ENCODE measurements at regions not wholly inside any gene's neighbourhood (a gene's known extent, or its start where the extent isn't known, plus 50 kb on each side); places are given as distances from the start of the nearest gene placed in this dataset.

DNA sequence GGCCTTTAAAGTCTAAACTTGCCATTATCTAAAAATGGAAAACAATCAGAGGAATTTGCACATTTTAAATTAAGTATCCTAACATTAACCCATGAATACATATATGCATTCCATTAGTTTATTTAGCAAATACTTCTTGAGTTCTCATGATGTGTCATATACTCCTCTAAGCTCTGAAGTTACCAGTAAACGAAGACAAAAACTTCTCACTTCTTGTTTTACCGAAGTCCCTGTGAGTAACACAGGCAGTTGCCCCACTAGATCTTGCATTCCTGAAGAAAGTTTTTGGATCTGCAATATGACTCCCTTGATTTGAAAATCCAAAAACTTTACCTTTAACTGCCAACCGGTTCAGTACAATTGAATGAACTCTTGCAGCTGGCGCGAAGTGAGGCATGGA, 439.0 kb upstream of the MPDZ start:
- no peak for DNase-seq (ENCODE audit: low spot score)
- no peak for FAIRE-seq

DNA sequence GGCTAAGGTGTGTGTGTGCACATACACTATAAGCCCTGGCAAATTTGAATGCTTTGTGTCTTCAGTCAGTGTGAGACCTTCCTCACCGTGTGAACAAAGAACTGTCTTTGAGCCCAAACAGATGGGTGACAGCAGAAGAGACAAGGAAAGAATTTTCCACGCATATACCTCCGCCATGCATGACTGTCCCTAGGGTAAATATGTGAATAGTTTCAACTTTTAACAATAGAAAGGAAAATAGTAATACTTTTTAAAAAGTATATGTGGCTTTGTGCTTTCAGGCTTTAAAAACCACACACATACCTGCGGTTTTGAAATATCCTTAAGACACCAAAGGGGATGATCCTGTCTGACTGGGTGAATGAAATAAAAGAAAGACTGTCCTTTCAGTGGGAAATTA, 438.6 kb upstream of the MPDZ start:
- peak; percentile 29 for DNase-seq (ENCODE audit: low spot score)

DNA sequence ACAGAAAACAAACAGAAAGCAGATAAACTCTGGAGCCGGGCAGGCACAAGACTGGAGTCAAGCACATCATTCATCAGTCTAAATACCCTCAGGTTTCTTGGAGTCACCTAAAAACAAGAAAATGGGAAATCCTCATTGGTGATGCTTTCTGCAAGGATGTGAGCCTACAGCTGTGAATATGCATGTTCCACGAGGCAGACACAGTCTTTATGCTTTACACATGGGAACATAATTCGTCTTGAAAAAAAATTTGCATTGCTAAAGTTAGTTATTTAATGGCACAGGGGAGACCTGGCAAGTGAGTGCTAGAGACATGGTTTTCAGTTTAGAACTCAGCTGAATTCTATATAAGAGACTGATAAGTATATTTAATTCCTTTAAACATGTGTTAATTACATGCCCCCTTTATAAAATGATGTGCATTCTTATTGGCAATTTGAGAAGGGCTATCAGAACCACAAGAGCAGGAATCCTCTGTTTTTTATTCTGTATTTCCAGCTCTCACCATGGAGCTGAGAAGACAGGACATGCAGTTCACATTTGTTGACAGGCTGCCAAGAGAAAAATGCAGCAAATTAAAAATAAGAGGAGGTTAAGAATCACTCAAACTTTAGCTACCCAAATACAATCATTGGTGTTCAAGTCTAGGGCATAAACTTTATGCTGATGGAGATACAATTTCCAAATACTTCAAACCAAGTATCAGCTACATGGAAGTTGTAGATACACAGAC, 438.0 kb upstream of the MPDZ start:
- DNase-seq (ENCODE audit: low spot score) (peak; percentile 10), FAIRE-seq (no peak)

More for the DNA sequence above, 438.6 kb upstream of the MPDZ start:
- no peak for FAIRE-seq

DNA sequence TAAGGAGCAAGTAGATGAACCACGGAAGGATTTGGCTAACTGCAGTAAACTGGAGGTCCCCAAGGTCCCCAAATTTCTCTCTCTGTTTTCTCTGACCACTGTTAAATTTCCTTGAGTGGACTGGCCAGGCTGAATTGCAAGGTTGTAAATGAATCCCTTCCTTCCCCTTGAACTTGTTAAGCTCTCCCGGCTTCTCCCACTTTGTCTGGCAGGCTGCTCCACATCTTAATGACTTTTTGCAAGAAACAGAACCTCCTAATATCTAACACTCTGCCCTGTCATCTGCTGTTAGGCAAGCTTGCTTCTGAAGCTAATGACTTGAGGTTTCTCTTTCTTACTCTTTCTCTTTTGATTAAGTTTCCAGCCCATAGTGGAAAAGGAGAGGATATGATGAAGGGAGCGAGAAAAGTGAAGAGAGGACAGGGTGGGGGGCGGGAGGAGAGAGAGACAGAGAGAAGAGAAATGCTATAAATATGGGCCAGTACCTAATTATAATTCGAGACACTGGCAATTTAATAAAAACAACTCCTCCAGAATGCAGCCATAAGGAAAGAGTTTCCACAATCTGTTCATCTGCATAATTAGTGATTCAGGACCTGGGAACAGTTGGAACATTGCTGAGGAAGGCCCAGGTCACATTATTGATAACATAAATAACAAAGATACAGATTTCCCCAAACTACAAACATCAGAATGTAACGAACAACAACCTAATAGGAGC, 437.3 kb upstream of the MPDZ start:
- FAIRE-seq = no peak

DNA sequence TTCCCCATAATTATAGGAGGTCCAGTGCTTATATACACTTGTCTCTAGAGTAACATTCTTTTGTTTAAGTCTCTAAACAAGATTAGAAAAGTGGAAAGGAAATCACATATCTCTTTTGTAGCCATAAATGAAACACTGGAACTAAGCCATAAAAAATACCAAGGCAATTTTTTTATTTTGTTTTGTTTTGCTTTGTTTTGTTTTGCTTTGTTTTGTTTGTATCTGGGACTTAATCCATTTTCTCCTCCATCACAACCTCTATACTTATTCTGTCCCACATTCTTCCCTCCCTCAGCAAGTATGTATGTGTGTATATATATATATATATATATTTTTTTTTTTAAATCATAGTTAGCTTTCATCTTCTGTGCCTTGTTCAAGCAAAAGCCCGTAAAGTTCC, 436.6 kb upstream of the MPDZ start:
- DNase-seq (ENCODE audit: low spot score) (no peak), FAIRE-seq (no peak)

More for the DNA sequence above, 437.3 kb upstream of the MPDZ start:
- no peak for DNase-seq (ENCODE audit: low spot score)

DNA sequence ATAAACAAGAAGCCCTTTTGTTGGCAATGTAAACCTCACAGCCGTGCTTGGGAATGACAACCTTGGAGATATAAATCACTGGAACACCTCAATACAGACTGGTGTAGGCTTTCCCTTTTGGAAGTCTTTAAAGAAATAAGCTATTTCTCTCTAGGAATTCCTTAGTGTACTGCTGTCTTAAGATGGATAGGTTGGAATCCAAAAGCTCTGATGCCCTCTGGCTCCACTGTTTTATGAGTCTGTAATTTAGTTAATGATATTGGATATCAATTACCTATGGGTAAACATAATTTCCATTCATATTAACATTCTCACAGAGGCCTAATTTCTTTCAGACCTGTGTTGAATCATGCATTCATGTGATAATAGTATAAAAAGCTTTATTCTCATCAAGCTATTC, 435.9 kb upstream of the MPDZ start:
- FAIRE-seq (no peak), DNase-seq (ENCODE audit: low spot score) (no peak)

DNA sequence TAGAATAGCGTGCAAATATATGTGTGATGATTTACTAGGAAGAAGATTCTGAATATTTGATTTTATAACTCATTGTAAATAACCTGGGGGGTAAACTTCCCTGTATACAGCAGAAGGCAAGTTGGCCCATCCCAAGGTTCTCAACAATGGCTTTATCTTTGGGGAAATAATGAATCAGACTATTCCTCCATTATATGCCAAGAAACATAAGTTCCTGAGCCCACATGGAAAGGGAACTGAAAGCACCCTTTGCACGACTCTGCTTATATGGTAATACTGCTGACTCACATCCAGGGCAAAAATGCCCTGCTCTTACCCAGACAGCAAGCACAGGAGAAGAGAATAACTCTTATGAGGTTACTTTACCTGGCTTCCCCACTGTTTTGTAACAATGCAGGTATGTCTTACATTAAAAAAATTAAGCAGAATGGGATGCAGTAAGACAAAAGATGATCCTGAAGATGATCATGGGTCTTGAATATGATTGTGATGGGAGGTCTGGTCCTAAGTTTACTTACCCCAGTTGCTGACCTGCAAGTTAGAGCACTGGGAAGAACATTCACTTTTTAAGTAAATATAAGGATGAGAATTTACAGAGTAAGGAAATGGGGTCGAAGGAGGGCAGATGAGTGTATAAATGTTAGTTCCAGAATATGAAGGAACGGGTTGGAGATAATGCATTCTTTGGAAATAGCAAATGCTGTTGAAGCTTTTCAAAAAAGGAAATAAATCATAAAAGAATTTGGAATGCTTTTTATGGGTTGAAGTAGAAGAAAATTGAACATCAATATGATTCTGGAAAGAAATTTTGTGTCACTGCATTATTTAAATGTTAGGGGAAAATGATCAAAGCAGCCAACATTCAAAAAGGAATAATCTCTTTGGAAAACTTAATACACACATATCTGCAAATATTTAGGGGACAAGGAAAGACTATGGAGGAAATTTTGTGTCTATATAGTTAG, 428.4 kb upstream of the MPDZ start:
- FAIRE-seq = no peak
- no peak for DNase-seq (ENCODE audit: low spot score)

DNA sequence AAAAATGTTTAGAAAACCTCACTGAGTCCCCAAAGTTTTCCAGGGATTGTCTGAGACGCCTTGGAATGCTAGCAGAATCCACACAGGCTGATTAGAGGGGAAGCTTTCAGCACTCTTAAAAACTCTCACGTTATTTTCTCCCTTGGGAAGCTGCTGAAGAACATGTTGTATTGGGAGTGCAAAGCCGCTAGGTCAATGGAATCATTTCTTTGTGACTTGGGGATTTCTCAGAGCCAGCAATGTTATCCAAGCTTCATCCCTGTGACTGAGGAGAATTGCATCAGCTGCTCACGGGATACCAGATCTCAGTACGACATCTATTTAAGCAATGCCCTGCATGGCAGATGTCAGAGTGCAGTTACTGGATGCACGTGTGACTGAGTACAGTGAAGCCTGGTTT, 426.4 kb upstream of the MPDZ start:
- no peak for DNase-seq (ENCODE audit: low spot score)
- FAIRE-seq = no peak

DNA sequence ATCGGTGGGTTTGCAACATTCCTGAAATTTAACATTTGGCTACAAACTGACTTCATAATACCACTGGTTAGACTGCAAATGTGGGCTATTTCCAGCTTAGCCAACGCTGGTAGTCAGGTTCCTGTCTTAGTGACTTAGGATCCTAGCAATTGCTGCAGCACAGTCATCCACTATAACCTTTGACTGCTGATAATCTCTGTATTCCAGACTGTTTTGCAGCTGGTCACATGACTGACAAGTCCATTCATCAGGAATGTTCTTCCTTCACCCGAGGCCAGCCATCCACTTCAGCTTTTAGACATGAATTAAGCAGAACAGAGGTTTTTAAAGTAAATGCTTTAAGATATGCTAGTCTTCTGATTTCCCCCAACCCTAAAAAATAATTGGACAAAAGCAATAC, 425.9 kb upstream of the MPDZ start:
- FAIRE-seq (no peak), DNase-seq (ENCODE audit: low spot score) (no peak)

DNA sequence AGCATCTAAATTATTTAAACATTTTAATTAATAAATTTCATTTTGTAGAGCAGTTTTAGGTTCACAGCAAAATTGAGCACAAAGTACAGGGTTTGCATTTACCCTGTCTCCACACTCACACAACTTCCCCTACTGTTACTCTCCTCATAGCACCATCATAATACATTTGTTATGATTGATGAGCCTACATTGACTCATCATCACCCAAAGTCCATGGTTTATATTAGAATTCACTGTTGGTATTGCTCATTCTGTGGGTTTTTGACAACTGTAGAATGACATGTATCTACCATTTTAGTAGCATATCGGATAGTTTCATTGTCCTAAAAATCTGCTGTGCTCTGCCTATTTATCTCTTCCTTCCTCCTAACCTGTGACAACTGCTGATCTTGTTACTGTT, 411.1 kb upstream of the MPDZ start:
- no peak for DNase-seq (ENCODE audit: low spot score)
- no peak for FAIRE-seq

DNA sequence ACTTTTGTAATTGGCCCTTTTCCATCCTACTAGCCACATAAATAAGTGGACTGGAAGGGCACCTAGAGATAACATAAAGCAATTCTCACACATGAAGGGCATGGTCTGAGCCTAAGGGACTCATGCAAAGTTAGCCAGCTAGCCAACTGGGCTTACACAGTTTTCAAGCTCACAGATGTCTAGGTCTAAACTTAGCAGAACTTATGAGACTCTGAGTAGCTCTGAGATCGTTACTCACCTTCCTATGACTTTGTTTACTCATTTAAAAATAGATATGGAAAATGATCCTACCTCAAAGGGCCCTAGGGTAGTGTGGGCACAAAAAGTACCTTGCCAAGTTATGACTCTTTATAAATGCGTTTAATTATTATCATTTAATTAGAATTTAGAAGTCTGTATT, 410.4 kb upstream of the MPDZ start:
- no peak for FAIRE-seq
- DNase-seq (ENCODE audit: low spot score) = no peak

DNA sequence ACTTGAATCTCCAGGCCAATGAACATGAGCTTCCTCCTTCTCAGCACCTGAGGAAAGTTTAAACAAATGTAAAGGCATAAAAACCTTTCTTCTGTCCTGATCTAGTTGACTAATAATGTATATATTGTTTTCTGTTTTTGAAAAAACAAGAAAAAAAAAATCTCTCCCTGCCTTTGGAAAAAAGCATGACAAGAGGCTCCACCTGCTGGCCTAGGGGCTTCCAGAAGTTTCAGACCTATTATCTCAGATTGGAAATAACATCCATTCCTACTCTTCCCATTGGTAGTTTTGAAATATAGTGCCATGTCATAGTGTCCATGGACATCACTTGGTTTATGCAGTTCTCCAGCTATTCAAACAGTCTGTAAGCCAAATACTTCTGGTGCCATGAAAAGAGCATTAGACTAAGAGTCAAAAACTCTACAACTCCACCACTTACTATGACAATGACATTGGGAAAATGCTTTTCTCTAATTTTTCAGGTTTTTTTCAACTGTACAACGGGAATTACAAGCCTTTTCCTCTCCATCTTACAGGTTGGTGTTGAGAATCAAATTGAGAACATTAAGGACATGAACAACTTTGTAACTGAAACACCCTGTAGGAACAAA, 409.6 kb upstream of the MPDZ start:
- no peak for DNase-seq (ENCODE audit: low spot score)
- FAIRE-seq = no peak

DNA sequence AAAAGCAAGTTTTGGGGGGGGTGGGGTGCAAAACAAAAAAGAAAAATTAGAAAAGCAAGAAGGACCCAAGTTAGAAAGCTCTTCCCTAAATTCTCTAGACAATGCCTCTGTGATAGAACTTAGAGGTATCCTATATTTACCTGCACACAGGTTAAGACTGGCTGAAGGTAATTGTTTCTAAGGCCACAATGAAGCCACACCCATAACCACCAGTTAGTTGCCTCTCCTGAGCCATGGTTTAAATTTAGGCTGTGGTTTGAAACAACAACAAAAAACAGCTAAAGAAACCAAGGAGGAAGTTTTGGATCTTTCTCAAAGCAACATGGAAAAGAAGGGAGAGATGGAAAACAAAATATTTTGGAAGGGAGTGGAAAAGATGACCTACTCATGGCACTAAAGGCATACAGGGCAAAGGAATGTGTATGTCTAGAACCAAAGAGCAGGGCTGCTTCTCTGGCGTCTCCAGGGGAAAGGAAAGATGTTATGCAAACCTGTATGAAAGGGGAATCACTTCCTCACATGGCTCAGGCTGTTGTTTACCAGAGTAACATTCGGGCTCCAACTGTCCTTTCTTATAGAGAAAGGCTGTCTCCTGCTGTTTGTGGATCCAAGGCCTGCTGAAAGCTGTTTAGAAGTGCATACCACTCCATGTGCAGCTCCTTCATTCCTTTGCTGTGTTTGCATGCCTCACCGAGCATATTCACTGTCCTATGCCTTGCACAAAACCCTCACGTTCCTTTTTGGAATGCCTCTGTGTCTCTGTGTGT, 408.9 kb upstream of the MPDZ start:
- DNase-seq (ENCODE audit: low spot score) = no peak
- FAIRE-seq = no peak

DNA sequence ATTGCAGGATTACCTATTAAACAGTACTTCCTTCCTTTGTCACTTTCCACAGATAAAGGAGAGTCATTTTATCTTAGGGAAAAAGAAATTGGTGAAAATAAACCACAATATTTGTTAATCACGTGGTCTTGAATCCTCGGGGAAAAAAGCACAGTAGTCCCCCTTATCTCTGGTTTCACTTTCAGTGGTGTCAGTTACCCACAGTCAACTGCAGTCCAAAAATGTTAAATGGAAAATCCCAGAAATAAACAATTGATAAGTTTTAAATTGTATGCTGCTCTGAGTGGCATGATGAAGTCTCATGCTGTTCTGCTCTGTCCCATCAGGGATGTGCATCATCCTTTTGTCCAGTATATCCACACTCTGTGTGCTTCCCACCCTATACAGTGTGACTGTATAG, 405.2 kb upstream of the MPDZ start:
- FAIRE-seq (no peak), DNase-seq (ENCODE audit: low spot score) (no peak)

DNA sequence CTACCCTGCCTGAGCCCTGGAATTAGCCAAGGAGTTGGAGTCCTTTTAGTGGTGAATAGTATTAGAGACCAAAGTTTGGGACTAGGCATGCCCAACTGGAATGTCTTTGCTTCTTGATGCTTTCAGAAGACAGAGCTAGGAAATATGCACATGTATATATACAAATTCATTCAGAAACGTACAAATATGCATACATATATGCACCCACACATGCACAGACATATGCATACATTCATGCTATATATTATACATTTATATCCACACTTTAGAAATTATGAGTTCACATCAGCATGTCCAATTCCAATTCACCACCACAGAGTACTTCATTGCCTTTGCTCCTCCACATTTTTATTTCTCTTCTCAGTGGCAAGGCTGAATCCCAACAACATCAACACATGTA, 398.3 kb upstream of the MPDZ start:
- no peak for DNase-seq (ENCODE audit: low spot score)

DNA sequence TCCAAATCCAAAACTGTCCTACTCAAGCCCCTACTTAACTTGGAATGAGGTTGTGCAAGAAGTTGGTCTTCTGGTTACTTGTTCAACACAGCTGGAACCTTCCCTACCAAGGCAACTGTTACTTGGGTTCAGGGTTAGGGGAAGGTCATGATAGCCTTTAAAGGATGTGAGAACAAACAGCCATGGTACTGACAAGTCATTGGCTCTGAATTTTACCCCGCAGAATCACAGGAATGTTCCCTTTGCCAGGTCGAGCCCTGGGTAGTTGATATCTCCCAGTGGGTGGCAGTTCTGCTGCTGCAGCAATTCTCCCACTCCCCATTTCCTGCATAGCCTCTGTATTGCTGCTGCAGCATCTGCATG, 396.1 kb upstream of the MPDZ start:
- DNase-seq (ENCODE audit: low spot score) = no peak
- no peak for FAIRE-seq

More for the DNA sequence above, 398.3 kb upstream of the MPDZ start:
- FAIRE-seq = no peak

DNA sequence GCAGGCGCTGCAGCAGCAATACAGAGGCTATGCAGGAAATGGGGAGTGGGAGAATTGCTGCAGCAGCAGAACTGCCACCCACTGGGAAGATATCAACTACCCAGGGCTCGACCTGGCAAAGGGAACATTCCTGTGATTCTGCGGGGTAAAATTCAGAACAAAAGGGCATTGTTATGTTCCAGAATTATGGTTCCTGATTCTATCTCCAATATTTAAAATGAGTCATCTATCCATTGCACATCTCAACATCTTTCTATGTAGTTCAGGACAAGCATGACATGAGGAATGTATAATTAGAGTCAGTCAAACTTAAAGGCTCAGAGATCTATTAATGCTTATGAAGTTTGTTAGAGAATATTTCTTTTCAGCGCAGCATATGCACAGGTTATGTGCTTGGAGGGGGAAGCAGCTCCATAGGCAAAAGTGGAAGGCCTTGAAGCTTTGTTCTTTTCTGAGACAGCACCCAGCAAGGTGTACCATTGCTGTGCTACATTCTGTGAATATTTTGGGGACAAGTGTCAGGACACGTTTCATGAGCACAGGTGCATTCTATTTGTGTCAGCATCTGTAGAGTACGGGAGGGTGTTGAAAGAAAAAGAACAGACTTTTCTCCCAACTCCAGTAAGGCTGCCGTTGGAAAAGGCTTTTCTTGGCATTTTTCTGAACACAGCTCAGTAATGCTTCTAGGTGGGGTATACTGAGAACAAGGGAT, 395.6 kb upstream of the MPDZ start:
- FAIRE-seq (no peak), DNase-seq (ENCODE audit: low spot score) (no peak)

DNA sequence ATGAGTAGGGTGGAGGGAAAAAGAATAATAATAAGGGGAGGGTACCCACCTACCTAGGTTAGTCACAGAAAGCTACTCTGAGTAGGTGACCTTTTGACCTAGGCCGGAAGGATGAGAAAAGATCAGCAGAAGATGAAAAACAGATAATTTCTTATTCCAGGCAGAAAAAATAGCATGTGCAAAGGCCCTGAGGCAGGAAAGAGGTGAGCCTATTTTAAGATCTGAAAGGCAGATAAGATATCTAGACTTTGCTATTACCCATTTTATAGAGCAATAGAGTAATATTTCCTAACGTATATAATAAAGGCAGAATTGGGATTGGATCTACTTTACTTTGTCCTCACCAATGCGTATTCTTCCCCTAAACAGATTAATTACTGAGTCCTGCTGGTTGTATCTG, 393.9 kb upstream of the MPDZ start:
- no peak for FAIRE-seq

DNA sequence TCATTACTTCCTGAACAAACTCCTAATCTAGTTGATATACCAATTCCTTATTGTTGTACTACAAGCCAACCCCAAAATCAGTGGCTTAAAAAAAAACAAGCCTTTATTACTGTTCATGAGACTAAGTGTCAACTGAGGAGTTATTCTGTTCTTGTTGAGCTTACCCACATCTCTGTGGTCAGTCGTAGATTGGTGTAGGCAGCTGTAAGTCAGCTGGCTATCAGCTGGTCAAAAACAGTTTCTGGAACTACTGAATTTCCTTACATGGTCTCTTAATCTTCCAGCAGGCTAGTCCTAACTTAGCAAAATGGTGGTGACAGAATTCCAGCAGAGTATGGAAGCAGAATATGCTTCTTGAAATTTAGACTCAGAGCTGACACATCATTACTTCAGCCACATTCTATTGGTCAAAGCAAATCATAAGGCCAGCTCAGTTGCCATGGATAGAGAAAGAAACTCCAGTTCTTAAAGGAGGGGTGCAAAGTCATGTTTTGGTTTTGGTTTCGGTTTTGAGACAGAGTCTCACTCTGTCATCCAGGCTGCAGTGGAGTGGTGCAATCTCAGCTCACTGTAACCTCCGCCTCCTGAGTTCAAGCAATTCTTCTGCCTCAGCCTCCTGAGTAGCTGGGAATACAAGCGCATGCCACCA, 386.1 kb upstream of the MPDZ start:
- FAIRE-seq (no peak), DNase-seq (ENCODE audit: low spot score) (no peak)

More for the DNA sequence above, 393.9 kb upstream of the MPDZ start:
- no peak for DNase-seq (ENCODE audit: low spot score)

DNA sequence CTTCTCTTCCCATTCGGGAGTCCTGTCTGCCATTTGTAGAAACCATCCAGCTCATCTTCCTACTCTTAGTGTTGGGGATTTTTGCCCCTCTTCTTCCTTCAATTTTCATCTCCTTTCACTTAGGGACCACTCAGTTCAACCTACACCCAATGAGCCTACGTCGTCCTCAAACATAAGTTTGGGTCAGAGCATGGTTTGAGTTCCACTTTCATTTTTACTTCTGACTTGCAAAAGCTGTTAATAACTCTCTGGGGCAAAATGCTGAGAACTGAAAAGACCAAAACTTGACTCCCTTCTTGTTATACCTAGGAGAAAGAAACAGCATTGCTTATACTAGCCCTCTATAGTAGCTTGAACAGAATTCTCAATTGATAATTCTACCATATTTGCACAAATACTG, 381.5 kb upstream of the MPDZ start:
- DNase-seq (ENCODE audit: low spot score) (no peak), FAIRE-seq (no peak)

Measured in urothelium cell line (cell line).